HS-5 (cell line): ENCODE measurements at regions not wholly inside any gene's neighbourhood (a gene's known extent, or its start where the extent isn't known, plus 50 kb on each side); places are given as distances from the start of the nearest gene placed in this dataset.
"Not testable (repeated sequence)": the region's sequence is repeated elsewhere in the genome, so short reads cannot be mapped to it uniquely, and the experiment has no call there.

Experiments used
- DNase-seq: peaks from one replicate; pipeline ENCODE4 v3.0.0-alpha.2; 2012; ENCODE audit warnings: low read depth

GRCh38 chrX:40373641-40374040 is 207.1 kb upstream of the ATP6AP2 start:
- DNase-seq: no peak

DNA sequence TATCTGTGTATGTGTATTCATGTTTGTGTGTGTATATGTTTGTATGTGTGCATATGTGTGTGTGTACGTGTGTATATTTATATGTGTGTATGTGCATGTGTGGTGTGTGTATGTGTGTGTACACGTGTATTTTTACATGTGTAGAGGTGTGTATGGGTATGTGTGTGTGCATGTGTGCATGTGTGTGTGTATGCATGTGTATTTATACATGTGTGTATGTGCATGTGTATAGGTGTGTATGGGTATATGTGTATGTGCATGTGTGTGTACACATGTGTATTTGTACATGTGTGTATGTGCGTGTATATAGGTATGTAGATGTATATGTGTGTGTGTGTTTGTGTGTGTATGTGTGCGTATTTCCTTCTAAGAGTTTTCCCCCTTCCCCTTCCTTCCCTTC is 207.7 kb upstream of the ATP6AP2 start:
- no peak for DNase-seq

- no peak for DNase-seq
Observed at GRCh38 chrX:40371376-40371775, 209.4 kb upstream of the ATP6AP2 start.

GRCh38 chrX:40368611-40369061 is 212.1 kb upstream of the ATP6AP2 start:
- no peak for DNase-seq

DNA sequence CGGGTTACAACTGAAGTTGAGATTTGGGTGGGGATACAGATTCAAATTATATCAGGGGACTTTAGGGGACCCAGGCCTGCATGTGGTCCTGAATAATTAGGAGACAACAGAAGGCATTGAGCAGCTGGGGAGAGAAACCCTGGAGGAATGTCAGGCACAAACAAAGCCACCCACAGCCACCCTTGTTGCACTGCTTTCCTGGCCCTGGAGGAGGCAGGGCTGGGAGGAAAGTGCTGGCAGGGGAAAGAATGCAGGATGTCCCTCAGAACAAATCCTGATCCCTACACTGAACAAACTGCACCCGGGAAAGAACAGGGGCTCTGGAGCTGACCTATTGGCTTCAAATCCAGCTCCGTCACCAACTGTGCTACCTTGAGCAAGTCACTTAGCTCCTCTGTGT is 214.1 kb upstream of the ATP6AP2 start:
- DNase-seq: no peak

DNA sequence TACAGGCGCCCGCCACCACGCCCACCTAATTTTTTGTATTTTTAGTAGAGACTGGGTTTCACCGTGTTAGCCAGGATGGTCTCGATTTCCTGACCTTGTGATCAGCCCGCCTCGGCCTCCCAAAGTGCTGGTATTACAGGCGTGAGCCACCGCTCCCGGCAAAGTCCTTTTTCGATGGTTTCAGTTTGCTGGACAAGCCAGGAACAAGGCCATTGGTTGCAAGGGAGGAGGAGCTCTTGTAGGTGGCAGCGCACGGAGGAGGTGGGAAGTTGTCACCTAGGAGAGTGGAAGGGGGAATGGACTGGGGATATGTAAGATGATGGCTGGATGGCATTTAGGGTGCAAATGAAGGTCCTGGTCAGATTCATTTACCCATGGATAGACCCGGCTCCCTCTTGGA is 218.5 kb upstream of the ATP6AP2 start:
- not testable (repeated sequence) for DNase-seq

DNA sequence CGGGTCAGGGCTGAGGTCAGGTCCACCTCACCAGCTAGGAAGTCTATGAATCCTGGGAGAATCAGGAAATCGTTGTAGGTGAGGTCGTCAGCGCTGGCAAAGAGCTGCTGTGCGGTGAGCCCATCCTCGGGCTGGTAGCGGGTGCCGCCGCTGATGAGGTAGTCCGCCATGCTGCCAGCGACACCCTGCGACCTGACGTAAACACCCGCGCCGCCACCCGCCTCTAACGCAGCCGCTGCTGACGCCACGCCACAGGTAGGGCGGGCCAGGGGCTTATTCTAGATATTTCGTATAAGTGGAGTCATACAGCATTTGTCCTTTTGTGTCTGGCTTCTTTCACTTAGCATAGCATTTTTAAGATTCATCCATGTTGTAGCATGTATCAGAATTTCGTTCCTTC is 220.2 kb upstream of the ATP6AP2 start:
- no peak for DNase-seq

DNA sequence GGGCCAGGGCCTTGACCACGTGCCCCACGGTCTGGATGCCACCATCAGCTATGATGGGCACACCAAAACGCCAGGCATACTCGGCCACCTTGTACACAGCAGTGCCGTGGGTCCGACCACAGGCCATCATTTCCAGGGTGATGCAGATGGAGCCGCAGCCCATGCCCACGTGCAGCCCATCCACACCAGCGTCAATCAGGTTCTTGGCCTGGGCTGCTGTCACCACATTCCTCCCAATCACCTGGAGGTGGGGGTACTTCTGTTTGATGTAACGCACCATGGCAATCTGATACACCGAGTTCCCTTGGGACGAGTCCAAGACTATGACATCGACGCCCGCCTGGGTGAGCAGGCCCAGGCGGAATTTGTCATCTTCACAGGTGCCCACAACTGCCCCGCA is 221.2 kb upstream of the ATP6AP2 start:
- DNase-seq: no peak

DNA sequence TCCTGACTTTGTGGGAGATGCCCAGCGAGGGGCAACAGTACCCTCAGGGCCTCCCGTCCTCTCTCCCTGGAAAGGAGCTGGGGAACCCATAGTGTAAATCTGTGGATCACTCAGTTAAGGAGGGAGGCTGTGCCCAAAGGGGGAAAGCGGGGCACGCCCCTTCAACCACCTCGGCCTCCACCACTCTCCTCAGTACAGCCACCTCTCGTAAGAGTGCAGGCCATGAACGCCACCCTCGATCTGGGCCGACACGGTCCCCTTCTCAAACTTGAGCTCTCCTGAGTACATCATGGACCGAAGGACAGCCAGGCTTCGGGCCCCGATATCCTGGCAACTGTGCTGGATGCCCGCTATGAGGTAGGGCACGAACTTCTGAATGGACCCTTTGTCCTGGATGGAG is 221.8 kb upstream of the ATP6AP2 start:
- no peak for DNase-seq

GRCh38 chrX:40349251-40349650 is 231.5 kb upstream of the ATP6AP2 start:
- no peak for DNase-seq

DNA sequence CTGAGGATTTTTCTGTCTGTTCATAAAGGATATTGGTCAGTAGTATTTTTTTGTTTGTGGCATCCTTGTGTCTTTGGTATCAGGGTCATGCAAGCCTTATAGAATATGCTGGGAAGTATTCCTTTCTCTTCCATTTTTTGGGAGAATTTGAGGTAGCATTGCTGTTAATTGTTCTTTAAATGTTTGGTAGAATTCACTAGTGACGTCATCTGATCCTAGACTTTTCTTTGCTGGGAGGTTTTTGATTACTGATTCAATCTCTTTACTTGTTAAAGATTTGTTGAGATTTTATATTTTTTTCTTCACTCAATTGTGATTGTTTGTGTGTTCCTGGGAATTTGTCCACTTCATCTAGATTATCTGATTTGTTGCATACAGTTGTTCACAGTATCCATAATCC is 234.4 kb upstream of the ATP6AP2 start:
- DNase-seq: no peak

GRCh38 chrX:40343319-40343718 is 237.5 kb upstream of the ATP6AP2 start:
- no peak for DNase-seq

DNA sequence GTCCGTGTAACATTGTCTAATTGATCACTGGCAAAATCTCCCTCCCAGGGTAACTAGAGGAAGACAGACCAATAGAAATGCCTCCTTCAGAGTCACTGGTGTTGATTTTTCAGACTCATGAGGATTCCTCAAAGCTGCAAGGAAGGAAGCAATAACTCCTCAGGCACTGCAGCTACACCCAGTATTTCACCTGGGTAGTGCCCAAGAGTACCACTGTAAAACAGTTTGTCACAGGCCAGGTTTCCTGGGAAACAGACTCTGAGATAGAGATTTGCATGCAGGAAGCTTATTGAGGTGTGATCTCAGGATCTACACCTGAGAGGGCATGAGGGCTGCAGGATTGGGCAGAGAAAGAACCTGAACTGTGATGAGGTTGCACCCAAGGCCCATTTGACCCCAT is 240.7 kb upstream of the ATP6AP2 start:
- DNase-seq: no peak

DNA sequence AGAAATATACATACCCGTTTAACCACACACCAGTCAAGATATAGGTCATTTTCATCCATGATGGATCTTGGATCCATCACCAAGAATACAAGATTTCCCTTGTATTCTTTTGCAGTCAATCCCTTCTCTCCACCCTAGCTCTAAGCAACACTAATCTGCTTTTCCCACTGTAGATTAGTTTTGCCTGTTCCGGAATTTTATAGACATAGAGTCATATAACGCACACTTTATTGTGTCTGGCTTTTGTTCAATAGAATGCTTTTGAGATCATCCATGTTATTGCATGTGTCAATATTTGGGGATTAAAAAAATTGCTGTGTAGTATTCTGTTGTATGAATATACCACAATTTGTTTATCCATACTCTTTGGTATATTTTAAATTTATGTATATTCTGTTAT is 235.6 kb upstream of the BCOR start:
- no peak for DNase-seq

GRCh38 chrX:40331762-40332161 is 234.0 kb upstream of the BCOR start:
- no peak for DNase-seq

- DNase-seq: no peak
Observed at GRCh38 chrX:40331353-40331752, 233.6 kb upstream of the BCOR start.

DNA sequence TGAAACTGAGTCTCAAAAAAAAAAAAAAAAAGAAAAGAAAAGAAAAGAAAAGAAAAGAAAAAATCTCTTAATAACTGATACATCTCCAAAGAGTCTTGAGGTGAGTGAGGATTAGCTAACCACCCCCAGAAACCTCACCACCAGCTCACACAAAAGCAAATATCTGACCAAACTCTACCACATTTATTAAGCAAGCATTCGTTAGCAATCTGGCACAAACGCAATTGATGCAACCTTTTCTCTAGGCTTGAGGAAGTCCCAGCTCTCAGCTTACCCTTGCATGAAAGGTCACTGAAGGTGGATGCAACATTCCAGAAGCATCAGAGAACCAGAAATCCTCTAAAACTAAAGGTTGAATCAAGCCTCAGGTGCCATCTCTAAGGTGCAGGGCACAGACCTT is 231.9 kb upstream of the BCOR start:
- no peak for DNase-seq

DNA sequence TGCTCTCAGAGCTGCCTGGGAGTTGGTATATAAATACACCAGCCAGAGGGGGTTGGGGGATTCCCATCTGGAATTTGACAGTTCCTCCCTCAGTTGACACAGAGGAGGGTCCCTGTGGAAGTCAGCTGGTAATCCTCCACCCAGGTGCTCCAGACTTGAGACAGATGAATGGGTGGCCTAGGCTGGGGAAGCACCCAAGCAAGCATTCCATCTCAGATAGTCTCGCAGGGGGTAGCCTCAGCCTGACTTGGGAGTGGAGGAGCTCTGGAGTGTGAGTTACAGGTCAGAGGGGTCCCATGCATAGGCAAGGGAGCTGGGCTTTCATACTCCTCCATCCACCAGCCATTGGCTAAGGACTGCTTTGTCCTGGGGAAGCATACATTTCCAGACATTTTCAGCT is 229.3 kb upstream of the BCOR start:
- no peak for DNase-seq

- no peak for DNase-seq
Observed at GRCh38 chrX:40326186-40326965, 228.6 kb upstream of the BCOR start.

- no peak for DNase-seq
Observed at GRCh38 chrX:40325161-40325560, 227.4 kb upstream of the BCOR start.

- DNase-seq: no peak
Observed at GRCh38 chrX:40323977-40324376, 226.2 kb upstream of the BCOR start.

GRCh38 chrX:40320819-40321218 is 223.1 kb upstream of the BCOR start:
- no peak for DNase-seq

DNA sequence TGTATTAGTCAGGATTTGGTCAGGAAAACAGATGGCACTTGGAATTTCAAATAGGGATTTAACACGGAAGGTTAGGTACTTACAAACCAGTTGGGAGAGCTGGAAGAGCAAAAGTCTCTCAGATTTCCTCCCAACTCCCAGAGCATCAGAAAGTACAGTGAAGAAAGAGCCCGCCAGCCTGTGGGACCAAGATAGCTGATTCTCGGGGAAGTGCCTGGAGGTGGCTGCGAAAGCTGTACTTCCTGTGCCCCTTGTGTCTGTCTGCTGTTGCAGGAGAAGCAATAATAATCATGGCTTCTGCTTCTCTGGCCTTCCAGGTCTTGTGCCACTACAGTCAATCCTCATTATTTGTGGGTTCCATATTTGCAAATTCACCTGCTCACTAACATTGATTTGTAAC is 221.0 kb upstream of the BCOR start:
- no peak for DNase-seq

DNA sequence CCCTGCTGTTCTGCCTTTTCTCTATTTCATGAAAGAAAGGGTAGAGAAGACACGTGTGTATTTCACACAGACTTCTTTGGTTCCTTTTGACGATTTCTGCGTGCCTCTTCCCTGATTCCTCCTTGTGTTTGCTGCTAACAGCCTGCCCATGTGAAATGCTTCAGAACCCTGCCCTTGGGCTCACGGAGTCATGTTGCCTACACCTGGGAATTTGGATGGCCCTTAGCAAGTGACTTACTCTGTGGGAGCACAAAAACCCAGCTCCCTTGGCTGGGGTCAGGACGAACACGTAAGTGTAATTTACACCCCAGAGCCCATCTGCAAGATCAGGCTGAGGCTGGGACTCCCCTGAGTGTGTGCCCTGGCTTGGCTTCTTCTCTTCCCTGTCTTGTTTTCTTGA is 220.3 kb upstream of the BCOR start:
- DNase-seq: no peak
